ENCODE measurements at regions not wholly inside any gene's neighbourhood (a gene's known extent, or its start where the extent isn't known, plus 50 kb on each side); places are given as distances from the start of the nearest gene placed in this dataset.

GRCh38 chr6:169047345-169047744, 206.3 kb downstream of the THBS2 start:
- no peak for DNase-seq (ENCODE audit: low read depth in 2 of 2)

- no peak for DNase-seq (ENCODE audit: low read depth in 2 of 2)
These were observed 207.0 kb downstream of the THBS2 start for GRCh38 chr6:169046483-169047192.

GRCh38 chr6:169046021-169046420, 207.6 kb downstream of the THBS2 start:
- DNase-seq (ENCODE audit: low read depth in 2 of 2), result no peak

- no peak for DNase-seq (ENCODE audit: low read depth in 2 of 2)
These were observed 208.2 kb downstream of the THBS2 start for GRCh38 chr6:169045486-169045885.

GRCh38 chr6:169044381-169045230, 209.0 kb downstream of the THBS2 start:
- DNase-seq (ENCODE audit: low read depth in 2 of 2), result no peak

GRCh38 chr6:169042061-169042460, 211.6 kb downstream of the THBS2 start:
- DNase-seq (ENCODE audit: low read depth in 2 of 2), result no peak

- DNase-seq (ENCODE audit: low read depth in 2 of 2), result no peak
These were observed 212.6 kb downstream of the THBS2 start for GRCh38 chr6:169041078-169041477.

- DNase-seq (ENCODE audit: low read depth in 2 of 2), result no peak
These were observed 215.0 kb downstream of the THBS2 start for GRCh38 chr6:169038691-169039090.

GRCh38 chr6:169035385-169036240, 218.0 kb downstream of the THBS2 start:
- DNase-seq (ENCODE audit: low read depth in 2 of 2), result no peak

GRCh38 chr6:169034516-169035167, 219.0 kb downstream of the THBS2 start:
- no peak for DNase-seq (ENCODE audit: low read depth in 2 of 2)

- DNase-seq (ENCODE audit: low read depth in 2 of 2), result no peak
These were observed 223.8 kb downstream of the THBS2 start for GRCh38 chr6:169029861-169030260.

- no peak for DNase-seq (ENCODE audit: low read depth in 2 of 2)
These were observed 225.3 kb downstream of the THBS2 start for GRCh38 chr6:169028343-169028742.

GRCh38 chr6:169026175-169026574, 227.5 kb downstream of the THBS2 start:
- no peak for DNase-seq (ENCODE audit: low read depth in 2 of 2)

GRCh38 chr6:169024047-169024660, 229.5 kb downstream of the THBS2 start:
- DNase-seq (ENCODE audit: low read depth in 2 of 2), result no peak

GRCh38 chr6:169023161-169023874, 230.3 kb downstream of the THBS2 start:
- DNase-seq (ENCODE audit: low read depth in 2 of 2), result no peak

GRCh38 chr6:169022079-169022478, 231.6 kb downstream of the THBS2 start:
- DNase-seq (ENCODE audit: low read depth in 2 of 2), result no peak

- DNase-seq (ENCODE audit: low read depth in 2 of 2), result no peak
These were observed 232.8 kb downstream of the THBS2 start for GRCh38 chr6:169020821-169021220.

GRCh38 chr6:169019727-169020491, 233.7 kb downstream of the THBS2 start:
- DNase-seq (ENCODE audit: low read depth in 2 of 2), result no peak

- DNase-seq (ENCODE audit: low read depth in 2 of 2), result no peak
These were observed 234.5 kb downstream of the THBS2 start for GRCh38 chr6:169019111-169019510.

GRCh38 chr6:169016758-169017157, 236.9 kb downstream of the THBS2 start:
- no peak for DNase-seq (ENCODE audit: low read depth in 2 of 2)

All from stimulated activated CD4-positive, alpha-beta T cell treated with anti-CD3 and anti-CD28 coated beads, Interleukin-1b, Interleukin-23, amount 100 ng/mL, for 4 hours (primary cell).